Spinal cord (tissue), 9 donors: ENCODE measurements at regions not wholly inside any gene's neighbourhood (a gene's known extent, or its start where the extent isn't known, plus 50 kb on each side); places are given as distances from the start of the nearest gene placed in this dataset.

ENCODE experiments used
- DNase-seq, 6 donors: peaks; one replicate each; pipeline versions ENCODE4 v3.0.0 to v3.0.0-alpha.2; 2013 to 2015; ENCODE audit warnings: low spot score in 6 of 6, low read depth in 4 of 6
- H3K27ac ChIP-seq: one replicate; pipeline ENCODE4 v1.5.1; 2013; ENCODE audit warnings: low read depth, low read length, control low read depth
- H3K27me3 ChIP-seq: one replicate; pipeline ENCODE4 v1.6.1; 2013; ENCODE audit warnings: low read length; ENCODE audit not compliant: control insufficient read depth, insufficient read depth
- H3K36me3 ChIP-seq: one replicate; pipeline ENCODE4 v1.6.1; 2013; ENCODE audit warnings: low read length; ENCODE audit not compliant: control insufficient read depth, insufficient read depth
- H3K4me1 ChIP-seq: one replicate; pipeline ENCODE4 v1.6.1; 2013; ENCODE audit warnings: low read length; ENCODE audit not compliant: control insufficient read depth, insufficient read depth
- H3K4me3 ChIP-seq: one replicate; pipeline ENCODE4 v1.5.1; 2013; ENCODE audit warnings: low read depth, low read length, control low read depth
- H3K9me3 ChIP-seq: one replicate; pipeline ENCODE4 v1.6.1; 2013; ENCODE audit warnings: low read length; ENCODE audit not compliant: control insufficient read depth, insufficient read depth
- WGBS: methylation state at CpG from one replicate; pipeline ENCODE4 v1.1.5; 2013; ENCODE audit warnings: missing lambda C conversion rate; ENCODE audit not compliant: insufficient coverage; 5-methylcytosine and 5-hydroxymethylcytosine counted together
- donor health status: healthy.

DNA sequence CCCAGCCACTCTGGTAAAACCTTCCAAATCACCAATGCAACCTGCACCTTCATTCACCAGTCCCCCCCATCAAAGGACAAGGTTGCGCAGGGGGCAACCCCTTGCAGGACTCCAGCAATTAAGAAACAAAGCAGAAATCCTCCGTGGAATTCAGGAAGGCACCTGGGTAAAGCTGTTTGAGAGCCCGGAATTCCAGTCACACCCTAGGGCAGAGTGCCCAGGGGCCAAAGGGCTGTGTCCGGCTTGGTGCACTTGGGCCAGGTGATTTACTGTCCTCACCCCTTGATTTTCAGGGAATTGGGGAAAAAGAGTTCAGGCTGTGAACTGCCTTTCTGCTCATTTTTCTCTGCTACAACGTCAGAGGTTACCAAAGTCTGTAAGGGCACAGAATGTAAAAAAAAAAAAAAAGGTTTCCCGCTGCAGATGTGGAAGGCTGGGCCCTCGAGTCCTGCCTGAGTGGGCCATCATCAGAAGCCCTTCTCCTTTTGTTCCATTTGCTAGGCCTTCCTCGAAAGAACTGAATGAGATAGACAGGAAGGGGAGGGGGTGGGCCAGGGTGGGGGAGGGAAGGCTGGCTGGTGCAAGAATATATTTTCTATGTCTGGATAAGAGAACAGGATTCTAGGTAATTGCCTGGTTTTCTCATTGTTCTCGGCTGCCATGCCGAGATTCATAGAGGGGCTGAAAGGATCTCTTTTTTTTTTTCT lies 266.5 kb upstream of the PSMD7 start:
- Histone ChIP-seq H3K36me3 (no peaks in the 10 kb centered on the region), H3K27ac (no peak overlapping the region), H3K9me3 (no peaks in the 10 kb centered on the region), H3K27me3 (peaks cover 16% of the 10 kb centered on the region), H3K4me3 (no peak overlapping the region), H3K4me1 (peaks cover 5% of the 10 kb centered on the region)
- DNase-seq, result peak in 1 of 6 donors; percentile 22
- WGBS, result 65% methylated on average over 4 of the region's 10 CpGs

DNA sequence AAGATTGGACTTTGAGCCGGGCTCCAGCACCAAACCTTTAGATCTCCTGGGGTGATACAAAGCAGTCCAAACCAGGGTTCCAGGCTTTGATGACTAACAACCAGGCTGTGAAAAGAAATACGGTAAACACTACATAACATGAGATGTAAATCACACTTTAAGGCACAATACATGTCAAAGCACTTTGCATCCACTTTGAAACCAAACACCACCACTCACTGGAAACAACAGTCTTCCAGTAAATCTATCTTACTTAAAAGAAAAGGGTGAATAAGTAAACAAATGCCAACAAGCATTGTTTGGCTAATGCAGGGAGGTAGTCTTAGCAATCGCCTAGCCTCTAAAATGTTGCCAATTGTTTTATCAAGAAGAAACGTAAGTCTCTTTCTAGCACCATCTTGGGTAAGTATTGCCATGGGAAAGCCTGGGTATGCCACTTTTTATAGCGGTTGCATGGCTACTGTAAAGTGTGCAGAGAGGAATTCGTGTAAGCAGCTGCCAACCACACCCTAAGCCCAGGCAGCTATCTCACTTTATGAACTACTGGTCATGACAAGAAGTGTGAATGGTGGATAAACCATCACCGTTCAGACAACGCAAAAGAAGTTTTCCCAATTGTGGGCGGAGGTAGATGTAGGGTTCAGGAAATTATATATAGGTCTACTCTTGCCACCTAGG lies 267.4 kb upstream of the PSMD7 start:
- Histone ChIP-seq H3K9me3 (no peaks in the 10 kb centered on the region), H3K4me1 (peaks cover 5% of the 10 kb centered on the region), H3K27me3 (peaks cover 14% of the 10 kb centered on the region), H3K27ac (no peak overlapping the region), H3K36me3 (no peaks in the 10 kb centered on the region), H3K4me3 (no peak overlapping the region)
- WGBS, result 41% methylated on average over 5 of the region's 9 CpGs
- DNase-seq, result peak in 2 of 6 donors; percentile 32 to 64

DNA sequence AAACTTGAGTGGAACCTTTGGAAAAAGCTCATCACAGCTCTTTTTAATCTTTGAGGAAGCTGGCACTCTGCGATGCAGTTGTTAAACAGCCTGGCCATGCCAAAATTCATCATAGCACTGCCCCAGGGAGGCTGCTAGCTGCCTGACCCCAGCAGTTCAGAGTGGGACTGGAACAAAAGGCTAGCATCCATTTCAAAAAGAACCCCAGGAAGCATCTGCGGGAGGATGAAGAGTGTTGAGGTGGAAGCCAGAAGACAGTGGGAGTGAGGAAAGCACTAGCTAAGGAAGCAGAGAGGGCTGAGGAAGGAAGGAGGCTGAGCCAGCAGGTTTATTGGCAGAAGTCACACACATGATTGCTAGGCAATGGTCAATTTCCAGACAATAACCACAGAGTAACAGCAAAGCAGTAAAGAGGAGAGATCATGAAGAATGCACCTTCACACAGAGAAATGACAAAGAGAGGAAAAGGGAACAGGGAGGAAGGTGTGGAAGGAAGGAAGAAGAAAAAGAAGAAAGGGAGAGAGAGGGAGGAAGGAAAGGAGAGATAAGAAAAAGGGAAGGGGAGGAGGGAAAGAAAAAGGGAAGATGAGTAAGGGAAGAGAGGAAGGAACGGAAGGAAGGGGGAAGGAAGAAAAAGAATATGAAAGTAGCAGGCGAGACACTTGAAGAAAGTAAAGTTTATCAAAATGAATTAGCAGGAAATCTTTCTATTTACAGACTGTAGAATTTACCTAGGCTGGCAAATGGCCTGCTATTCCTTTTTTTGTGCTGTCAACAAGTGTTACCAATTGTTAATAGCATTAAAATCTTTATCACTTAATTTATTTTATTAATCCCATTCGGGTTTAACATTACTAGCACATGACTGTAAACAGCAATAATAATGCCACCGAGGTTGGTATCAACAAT lies 270.0 kb upstream of the PSMD7 start:
- Histone ChIP-seq H3K9me3 (no peaks in the 10 kb centered on the region), H3K27me3 (peaks cover 6% of the 10 kb centered on the region), H3K4me3 (no peak overlapping the region), H3K27ac (no peak overlapping the region), H3K36me3 (no peaks in the 10 kb centered on the region), H3K4me1 (peaks cover 5% of the 10 kb centered on the region)
- WGBS, result 41% methylated on average over 4 of the region's 6 CpGs
- peak in 2 of 6 donors; percentile 26 to 44 for DNase-seq

DNA sequence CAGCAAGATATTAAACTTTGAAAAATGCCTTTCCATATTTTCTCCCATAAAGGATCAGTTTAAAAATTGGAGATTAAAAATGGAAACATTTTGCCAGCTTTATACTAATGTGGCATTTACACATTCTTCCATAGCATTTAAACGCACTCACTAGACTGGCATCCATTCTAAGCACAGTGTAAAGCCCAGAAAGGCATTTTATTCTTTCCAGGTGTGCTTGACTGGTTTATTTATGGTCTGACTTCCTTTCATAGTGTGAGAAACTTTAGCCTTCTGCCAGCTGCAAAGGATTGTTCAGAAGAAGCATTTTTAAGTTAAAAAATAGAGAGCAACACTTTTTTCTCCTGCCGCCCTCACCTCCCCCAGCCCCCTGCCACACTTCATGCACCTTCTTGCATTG lies 271.7 kb upstream of the PSMD7 start:
- Histone ChIP-seq H3K4me3 (no peak overlapping the region), H3K36me3 (no peaks in the 10 kb centered on the region), H3K4me1 (peaks cover 1% of the 10 kb centered on the region), H3K27ac (no peak overlapping the region), H3K27me3 (peaks cover 6% of the 10 kb centered on the region), H3K9me3 (no peaks in the 10 kb centered on the region)
- no CpG with 5 or more reads among the region's 2 CpGs for WGBS
- DNase-seq, result no peak

DNA sequence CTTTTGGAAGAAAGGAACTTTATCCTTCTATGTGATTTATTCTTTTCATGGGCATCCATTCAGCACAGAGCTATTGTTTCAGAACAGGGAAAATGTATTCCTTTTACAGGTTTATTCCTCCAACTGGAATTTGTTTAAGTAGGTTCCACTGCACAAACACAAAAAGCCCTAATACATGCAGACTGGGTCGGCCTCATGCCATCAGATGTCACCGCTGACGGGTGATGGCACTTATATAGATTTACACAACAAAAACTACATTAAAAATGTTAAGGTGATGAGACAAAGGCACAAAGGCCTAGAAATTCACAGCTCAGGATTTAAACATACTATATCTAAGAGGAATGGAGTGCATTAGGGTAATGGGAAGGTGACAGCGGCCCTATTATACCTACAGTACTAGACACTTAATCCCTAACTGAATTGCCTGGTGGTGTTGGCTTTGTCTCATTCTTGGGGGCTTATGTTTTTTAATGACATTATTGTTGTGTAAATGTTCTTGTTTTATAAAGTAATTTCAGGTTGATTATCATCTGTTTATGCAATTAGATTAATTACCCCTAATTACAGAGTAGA lies 276.4 kb upstream of the PSMD7 start:
- H3K4me1 ChIP-seq, result no peaks in the 10 kb centered on the region
- H3K36me3 ChIP-seq, result no peaks in the 10 kb centered on the region
- WGBS, result no CpG with 5 or more reads among the region's 4 CpGs
- DNase-seq, result no peak
- H3K27ac ChIP-seq, result no peak overlapping the region
- H3K9me3 ChIP-seq, result peaks cover 1% of the 10 kb centered on the region
- H3K27me3 ChIP-seq, result no peaks in the 10 kb centered on the region
- no peak overlapping the region for H3K4me3 ChIP-seq

DNA sequence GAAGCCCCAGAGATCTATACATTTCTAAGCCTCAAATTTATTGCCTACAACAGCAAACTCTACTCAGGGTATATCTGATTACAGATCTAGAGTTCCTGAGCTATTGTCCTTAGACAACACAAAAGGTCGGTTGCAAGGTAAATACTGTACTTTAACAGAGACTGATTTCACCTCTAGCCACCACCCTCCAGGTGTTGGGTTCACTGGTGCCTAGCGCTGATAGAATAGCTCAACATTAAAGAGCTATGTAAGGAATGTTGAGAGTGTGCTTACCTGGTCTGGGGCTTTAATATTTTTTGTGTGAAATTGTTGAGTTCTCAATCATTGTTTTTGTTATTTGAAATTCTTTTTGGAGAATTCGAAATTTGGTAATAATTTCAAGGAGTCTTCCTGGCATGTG lies 277.0 kb upstream of the PSMD7 start:
- WGBS, result no CpG with 5 or more reads among the region's 3 CpGs
- Histone ChIP-seq H3K4me3 (no peak overlapping the region), H3K9me3 (peaks cover 1% of the 10 kb centered on the region), H3K27me3 (no peaks in the 10 kb centered on the region), H3K36me3 (no peaks in the 10 kb centered on the region), H3K27ac (no peak overlapping the region), H3K4me1 (no peaks in the 10 kb centered on the region)
- DNase-seq, result no peak

DNA sequence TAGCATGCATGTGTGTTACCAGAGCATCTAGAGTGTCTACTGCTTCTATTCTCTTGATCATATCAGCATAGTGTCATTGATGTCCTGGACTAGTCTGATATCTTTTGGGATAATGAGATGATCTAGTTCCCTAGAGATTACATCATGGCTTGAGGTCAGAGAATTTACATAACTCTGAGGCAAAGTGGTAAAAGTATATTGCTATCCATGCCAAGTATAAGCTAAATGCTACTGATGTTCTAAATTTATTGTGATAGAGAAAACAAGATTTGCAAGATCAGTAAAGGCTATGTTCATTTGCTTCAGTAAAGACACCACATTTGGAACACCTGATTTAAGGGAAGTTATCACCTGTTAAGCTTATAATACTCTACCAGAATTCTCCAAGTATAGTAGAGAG lies 280.7 kb upstream of the PSMD7 start:
- Histone ChIP-seq H3K4me3 (no peak overlapping the region), H3K9me3 (peaks cover 1% of the 10 kb centered on the region), H3K36me3 (no peaks in the 10 kb centered on the region), H3K27ac (no peak overlapping the region), H3K27me3 (no peaks in the 10 kb centered on the region), H3K4me1 (no peaks in the 10 kb centered on the region)
- DNase-seq, result no peak

DNA sequence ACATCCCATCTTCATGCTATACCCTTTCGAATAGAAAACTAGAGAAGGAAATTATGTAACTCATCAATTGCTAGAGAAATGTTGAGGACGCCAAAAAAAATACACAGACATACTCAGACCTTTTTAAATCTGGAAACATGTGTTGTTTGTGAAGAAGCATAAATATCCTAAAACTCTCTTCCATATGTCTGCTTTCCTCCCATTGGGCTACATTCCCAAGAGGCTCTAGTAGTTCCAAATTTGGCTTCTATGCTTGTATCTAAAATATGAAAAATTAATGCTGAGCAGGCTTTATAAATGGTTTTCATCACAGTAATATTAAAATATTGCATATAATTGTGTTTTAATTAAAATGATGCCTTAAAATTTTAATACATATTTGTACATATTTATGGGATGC lies 297.9 kb upstream of the PSMD7 start:
- Histone ChIP-seq H3K27ac (no peak overlapping the region), H3K36me3 (no peaks in the 10 kb centered on the region), H3K9me3 (peaks cover under 1% of the 10 kb centered on the region), H3K4me1 (no peaks in the 10 kb centered on the region), H3K4me3 (no peak overlapping the region), H3K27me3 (no peaks in the 10 kb centered on the region)
- peak in 1 of 6 donors; percentile 89 for DNase-seq
- WGBS, result no CpG with 5 or more reads among the region's 2 CpGs

DNA sequence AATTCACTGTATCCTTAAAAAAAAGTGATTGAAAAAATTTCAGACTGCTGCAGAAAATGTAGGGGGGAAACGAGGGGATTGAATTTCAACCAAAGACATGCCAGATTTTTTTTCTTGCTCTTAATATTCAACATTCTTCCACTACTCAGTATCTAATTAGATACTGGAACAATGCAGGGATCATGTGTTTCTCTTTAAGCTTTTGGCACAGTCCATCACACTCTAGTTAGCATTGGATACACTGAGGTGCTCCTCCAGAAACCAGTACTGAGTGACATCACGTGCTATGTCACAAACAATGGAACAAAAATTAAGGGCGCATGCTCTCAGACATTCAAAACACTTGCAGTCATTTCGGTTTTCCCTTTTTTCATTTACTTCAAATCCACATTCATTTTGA lies 298.6 kb upstream of the PSMD7 start:
- Histone ChIP-seq H3K9me3 (no peaks in the 10 kb centered on the region), H3K27ac (no peak overlapping the region), H3K4me1 (no peaks in the 10 kb centered on the region), H3K36me3 (no peaks in the 10 kb centered on the region), H3K27me3 (no peaks in the 10 kb centered on the region), H3K4me3 (no peak overlapping the region)
- peak in 1 of 6 donors; percentile 40 for DNase-seq
- WGBS, result 86% methylated on average over 3 of the region's 4 CpGs
